C1 segment of cervical spinal cord (tissue), 14 donors: ENCODE measurements at regions not wholly inside any gene's neighbourhood (a gene's known extent, or its start where the extent isn't known, plus 50 kb on each side); places are given as distances from the start of the nearest gene placed in this dataset.
"Not testable (repeated sequence)": the region's sequence is repeated elsewhere in the genome, so short reads cannot be mapped to it uniquely, and the experiment has no call there.

Source experiments
- DNase-seq, 14 donors: peaks; one replicate each; lab custom pipeline; 2025; lab: John Stamatoyannopoulos, UW

DNA sequence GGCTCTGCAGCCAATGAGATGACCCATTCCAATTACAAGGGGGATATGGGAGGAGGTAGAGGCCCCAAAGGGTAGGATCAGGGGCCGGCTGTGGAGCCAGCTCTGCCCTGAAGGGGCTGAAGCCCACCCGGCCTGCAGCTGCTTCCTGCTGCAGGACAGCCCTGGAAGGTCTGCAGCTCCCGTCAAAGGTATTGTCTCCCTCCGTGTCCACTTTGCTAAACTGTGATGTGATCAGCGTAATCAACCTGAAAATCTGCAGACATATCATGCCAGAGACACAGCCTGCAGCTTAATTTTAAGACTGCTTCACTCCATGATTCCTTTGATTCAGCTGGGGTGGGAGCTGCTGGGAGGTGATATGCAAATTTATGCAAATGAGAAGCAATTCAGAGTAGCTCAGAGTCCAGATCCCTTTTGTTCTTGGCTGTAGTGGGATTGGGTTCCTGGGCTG is 90.7 kb downstream of the GADD45G start:
- DNase-seq, result no peak

DNA sequence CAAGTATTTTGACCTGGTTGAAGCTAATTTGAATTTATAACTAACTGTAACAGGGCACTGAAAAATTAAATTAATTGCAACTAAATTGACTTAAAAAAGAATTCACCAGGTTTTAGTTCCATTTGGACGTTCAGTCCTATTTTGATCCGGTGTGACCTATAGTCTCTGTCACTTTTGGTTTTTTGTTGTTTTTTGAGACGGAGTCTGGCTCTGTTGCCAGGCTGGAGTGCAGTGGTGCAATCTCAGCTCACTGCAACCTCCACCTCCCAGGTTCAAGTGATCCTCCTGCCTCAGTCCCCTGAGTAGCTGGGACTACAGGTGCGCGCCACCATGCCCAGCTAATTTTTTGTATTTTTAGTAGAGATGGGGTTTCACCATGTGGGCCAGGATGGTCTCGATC is 91.2 kb downstream of the GADD45G start:
- DNase-seq, result not testable (repeated sequence)

DNA sequence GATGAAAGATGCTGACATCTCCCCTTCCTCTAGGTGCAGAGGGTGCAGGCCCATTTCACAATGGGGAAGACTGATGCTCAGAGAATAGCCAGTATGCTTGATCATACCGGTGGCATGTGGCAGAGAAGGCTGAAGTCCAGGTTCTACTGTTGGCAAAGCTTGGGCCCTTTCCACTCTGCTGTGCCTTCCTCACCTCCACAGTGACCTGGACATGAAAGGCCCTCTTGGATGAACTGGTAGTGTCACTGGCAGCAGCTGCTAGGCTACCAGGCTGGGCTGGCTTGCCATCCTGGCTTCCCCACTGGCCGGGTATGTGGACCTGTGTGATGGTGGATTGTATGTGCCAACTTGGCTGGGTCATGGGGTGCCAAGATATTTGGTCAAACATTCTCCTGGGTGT is 92.0 kb downstream of the GADD45G start:
- DNase-seq, result no peak

DNA sequence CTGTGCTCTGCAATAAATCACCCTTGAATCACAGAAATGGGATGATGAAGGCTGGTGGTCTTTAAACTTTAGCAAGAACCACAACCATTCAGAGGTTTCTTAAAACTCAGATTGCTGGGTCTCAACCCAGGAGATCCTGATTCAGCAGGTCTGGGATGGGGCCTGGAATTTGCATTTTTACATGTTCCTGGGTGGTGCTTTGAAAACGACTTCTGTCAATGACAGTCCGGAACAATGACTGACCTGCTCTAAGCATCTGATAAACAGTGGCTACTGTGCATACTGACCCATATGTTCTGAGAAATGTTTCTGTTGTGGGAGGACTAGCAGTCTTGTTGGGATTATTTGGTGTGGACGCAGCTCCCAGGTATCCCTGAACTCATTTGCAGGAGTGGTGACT is 92.7 kb downstream of the GADD45G start:
- DNase-seq, result no peak

DNA sequence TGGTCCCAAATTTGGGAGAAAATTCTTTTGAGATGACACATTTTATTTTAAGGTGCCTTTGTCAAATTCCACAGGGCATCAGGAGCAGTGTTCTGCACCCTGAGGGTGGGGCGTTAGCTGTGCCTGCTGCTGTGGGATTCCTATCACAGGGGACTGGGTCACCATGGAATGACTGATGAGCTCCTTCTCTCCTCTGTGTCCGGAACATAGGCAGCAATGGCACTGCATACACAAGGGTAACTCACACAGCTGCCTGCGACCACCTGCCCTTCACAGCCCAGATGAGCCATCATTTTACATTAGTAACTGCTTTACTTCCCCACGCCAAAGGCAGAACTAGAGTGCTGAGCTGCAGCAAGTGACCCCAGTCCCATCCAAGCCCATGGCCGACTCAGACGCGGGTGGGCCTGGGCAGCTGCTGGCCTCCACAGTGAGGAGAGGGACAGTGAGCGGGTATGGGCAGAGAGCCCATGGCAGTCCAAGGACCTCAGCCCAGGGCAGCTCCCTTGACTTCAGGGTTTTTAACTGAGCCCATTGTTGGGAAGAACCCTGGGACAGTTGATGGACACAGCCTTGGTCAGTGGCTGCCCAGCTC is 93.7 kb downstream of the GADD45G start:
- no peak for DNase-seq

DNA sequence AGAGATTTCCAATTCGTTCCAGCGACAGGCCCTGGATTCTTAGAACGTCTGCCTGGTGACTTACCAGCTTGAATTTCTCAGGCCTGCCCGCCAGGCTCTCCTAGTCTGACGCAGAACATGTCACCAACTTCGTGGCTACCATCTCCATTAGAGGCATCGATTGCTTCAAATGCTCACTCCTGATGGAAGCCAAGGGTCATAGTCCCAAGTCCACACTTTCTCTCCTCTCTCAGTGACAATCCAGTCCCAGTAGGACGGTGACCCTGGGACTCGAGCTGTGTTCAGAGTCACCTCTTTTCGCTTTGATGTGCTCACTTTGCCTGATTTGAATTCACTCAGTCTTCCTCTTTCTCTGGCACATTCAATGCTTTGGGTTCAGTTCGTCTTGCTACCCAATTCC is 94.8 kb downstream of the GADD45G start:
- no peak for DNase-seq

DNA sequence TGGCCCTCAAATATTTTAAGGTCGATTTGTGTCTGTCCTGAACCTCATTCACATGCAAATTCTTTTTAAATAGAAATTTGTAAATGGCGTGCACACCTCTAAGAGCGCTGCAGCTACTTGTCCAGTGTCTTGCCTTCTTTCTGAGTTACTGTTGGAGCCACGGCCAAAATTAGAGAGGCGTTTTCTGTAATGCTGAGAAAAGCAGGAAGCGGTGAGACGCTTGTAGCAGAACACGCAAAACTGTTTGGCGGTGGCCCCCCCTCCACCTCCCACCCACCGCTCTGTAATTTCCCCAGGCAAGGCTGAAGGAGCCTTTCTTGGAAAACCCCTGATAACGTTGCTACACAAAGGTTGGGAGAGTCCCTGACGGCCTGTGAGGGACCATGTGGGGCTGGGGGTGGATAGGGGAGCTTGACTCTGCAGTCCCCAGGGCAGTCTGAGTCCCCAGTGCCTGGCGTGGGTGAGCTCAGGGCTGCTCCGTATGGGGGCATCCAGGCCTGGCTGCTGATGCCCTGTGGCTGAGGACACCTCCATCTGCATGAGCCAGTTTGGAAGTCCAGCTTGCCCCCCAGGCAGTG is 96.5 kb downstream of the GADD45G start:
- DNase-seq, result no peak

DNA sequence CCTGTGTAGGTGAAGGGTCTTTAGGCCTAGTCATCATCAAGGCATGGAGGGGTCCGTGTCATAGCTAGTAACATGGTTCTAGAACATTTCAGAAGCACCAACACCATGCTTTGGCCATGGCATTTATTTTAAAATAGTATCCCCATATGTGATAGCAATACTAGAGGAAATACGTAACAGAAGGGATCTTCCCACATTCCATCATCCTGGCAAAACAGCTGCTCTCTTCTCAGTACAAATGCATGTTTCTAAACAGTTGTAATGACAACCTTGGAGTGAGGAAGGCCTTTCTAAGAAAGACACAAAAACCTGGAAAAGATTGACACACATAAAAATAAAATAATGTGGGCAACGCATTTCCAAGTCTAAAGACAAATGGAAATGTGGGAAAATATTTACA is 97.6 kb downstream of the GADD45G start:
- no peak for DNase-seq

DNA sequence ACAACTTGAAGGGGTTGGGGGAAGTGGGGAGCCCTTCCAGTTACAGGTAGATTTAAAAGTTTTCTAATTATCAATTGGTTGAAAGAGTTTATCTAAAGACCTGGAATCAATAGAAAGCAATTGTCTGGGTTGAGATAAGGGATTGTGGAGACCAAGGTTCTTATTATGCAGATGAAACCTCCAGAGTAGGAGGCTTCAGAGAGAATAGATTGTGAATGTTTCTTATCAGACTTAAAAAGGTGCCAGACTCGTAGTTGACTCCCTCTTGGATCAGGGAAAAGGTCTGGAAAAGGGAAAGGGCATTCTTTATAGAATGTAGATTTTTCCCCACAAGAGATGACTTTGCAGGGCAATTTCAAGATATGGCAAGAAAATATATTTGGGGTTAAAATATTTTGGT is 100.8 kb downstream of the GADD45G start:
- DNase-seq, result no peak

DNA sequence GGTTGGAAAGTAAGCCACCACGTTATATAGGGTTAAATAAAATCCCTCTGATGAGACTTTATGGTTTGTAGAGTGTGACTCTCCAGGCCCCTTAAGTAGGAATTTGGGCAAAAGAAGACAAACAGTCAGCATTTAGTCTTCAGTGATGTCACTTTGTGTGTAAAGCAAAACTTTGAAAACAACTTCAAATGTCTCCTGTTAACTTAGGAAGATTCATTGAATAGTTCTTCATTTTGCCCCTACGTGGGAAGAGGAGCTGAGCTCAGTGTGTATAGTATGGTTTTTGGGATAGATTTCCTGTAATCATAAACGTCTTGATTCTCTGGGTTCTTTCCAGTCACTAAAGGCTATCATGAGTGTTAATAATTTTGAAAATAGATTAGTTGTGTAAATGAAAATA is 101.3 kb downstream of the GADD45G start:
- no peak for DNase-seq

DNA sequence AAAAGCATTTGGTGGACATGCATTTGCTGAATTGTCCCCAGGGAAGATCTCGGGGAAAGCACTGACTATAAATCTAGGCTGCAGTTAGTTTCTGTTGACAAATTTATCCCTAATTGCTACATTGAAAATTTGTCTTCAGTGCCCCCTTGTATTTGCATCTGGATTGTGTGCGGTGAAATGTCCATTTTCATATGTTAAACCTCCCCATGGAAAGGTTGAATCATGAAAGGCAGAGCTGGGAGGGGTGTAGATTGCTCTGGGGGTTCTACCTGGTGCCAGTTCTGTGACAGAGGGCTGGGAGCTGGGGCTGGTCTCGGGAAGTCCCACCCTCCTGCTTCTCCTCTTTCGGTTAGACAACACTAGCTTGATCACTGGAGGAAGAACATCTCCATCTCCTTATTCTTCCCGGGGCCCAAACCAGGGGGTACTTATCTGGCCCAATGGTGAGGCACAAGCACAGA is 101.9 kb downstream of the GADD45G start:
- DNase-seq, result no peak

DNA sequence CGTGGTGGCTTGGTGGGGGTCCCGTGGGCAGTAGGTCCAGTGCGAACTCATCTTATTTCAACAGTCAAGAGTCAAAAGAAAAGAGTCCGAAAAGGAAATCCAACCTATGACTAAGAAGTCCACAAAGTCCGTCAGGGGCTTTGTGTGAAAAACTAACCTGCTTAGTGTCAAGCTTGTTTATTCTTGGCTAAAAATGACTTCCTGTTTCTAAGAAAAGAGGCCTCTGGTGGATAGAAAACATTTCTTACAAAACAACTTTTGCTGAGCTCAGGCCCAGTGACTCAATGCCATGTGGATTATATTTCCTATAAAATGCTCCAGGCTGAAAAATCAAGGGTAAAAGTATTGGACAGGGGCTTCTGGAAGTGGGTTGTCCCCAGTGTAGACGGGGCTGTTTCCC is 105.9 kb downstream of the GADD45G start:
- DNase-seq, result no peak

DNA sequence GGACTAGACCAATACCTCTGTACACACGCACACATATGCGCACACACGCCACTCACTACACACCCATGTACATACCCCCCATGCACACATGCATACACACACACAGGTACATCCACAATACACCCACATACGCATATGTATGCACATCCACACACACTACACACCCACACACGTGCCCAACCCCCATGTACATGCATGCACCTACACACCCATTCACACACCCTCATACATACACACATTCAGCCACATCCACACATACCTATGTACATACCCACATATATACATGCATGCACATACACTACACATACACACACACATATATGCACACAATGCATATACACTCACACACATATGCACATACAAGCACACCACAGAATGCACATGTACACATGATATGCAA is 107.1 kb downstream of the GADD45G start:
- DNase-seq, result no peak

DNA sequence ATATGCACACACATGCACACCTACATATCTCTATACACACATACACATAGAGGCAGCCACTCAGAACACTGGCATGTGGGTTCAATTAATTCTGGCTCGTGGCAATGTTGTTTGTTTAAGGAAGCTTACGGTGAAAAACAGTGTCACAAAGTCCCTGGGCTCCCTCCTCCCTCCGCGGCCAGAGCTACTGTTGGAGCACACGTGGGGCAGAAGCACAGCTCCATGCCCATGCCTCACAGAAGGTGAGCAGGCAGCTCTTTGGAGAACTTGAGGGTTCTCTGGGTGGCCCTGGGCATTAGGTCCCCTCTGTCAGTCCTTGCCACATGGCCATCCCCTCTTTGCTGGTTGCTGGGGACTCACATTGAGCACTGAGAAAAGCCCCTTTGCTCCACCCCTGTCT is 107.5 kb downstream of the GADD45G start:
- DNase-seq, result no peak

DNA sequence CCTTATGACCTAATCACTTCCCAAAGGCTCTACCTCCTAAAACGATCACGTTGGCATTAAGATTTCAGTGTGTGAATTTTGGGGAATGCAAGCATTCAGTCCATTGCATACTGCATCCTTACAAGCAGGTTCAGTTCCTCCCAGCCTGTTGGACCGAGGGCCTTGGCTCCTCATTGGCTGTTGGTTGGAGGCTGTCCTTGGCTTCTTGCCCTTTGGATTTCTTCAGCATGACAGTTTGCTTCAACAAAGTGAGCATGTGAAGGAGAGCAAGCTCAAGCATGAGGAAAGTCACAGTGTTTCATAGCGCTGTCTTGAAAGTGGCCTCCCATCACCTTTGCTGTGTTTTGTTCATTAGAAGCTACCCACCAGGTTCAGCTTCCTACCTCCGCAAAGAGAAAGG is 109.5 kb downstream of the GADD45G start:
- peak in 1 of 14 donors; percentile 17 for DNase-seq

DNA sequence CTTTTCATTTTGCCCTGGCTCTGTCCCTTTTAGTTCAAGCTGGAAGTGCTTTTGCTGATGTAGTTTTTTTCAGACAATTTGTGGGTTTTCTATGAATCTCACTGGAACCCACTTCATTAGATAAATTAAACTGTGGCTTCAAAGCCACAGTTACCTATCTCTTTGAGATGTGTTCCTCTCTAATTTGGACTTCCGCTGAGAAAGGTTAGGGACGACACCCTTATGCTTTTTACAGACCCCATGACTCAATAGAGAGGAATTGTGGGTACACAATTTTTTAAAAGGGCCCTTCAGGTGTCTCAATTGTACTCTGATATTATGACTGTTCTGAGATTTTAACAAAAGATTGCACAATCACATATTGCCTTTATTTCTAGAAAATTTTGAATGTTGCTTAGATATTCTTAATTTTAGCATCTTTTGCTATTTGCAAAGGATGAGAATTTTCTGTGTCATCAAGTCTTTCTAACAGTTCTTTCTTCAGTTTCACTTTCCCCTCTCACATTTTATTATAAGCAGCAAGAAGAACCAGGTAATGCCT is 110.6 kb downstream of the GADD45G start:
- DNase-seq, result no peak

DNA sequence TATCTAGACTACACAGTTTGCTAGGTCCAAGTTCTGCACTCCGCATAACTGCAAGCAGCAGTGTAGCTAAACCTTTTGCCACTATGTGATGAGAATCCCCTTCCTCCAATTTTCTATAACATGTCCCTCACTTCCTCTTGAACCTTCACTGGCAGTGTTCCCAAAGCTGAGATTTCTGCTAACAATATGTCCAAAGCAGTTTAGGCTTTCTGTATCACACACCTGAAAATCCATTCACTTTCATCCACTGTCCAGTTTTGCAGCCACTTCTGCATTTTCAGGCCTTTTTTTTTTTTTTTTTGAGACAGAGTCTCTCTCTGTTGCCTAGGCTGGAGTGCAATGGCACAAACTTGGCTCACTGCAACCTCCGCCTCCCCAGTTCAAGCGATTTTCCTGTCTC is 111.1 kb downstream of the GADD45G start:
- no peak for DNase-seq

DNA sequence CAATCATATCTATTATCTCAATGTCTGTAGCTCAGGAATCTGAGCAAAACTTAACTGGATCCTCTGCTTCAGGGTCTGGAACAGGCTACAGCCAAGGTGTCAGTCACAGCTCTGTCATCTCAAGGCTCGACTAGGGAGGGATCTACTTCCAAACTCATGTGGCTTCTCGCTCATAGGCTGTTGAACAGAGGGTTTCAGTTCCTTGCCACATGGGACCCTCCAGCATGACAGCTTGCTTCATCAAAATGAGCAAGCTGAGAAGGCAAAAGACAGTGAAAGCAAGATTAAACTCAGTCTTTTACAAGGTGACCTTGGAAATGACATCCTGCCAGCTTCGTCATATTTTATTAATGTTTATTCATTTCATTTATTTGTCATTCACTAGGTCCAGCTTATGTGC is 111.7 kb downstream of the GADD45G start:
- no peak for DNase-seq

DNA sequence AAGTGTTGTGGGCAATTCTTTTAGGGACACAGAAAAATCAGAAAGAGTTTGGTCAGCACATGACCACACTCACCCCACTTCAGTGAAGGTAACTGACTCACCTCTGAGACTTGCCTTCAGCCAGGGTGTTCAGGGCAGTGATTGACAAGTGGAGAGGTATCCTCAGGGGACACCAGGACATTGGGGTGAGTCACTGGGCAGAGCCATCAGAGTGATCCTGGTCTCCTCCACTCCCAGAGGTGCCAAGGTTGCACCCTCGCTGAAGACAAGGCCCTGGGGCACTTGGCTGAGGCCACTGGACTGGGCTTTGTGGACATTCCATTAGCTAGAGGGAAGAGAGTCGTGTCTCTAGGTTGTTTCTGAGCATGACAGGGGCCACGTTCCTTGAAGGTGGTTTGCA is 113.4 kb downstream of the GADD45G start:
- no peak for DNase-seq

DNA sequence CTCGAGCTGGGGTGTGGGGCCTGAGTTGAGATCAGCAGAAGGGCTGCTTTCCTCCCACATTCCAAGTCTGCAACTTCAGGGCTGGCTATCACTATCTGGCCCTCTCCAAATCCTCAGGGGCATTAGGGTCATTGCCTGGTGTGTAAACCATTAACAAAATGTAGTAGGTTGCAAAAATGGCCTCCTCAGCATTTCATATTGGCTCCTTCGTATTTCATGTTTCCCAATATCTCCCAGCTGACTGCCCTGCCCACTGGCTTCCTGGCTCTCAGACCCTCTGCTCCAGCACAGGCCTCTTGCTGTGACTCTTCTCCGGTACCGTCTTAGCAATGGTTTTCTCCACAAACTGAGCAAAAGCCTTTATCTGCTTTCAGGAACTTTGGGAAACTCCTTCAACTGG is 113.8 kb downstream of the GADD45G start:
- DNase-seq, result no peak

DNA sequence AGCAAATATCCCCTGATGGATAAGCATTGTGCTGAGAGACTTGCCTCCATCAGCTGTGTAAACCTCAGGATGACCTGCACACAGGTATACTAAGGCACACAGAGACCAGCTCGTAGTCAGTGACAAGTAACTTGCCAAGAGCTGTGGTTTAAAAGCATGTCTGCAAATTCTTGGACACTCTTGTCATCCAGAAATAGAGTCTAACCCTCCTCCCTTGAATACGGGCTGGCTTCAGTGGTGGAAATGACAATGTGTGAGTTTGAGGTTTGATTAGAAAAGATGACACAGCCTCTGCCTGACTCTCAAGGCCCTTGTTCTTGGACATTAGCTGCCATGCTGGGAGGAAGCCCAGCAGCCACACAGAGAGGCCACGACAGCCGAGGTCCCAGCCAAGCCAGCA is 114.4 kb downstream of the GADD45G start:
- no peak for DNase-seq

DNA sequence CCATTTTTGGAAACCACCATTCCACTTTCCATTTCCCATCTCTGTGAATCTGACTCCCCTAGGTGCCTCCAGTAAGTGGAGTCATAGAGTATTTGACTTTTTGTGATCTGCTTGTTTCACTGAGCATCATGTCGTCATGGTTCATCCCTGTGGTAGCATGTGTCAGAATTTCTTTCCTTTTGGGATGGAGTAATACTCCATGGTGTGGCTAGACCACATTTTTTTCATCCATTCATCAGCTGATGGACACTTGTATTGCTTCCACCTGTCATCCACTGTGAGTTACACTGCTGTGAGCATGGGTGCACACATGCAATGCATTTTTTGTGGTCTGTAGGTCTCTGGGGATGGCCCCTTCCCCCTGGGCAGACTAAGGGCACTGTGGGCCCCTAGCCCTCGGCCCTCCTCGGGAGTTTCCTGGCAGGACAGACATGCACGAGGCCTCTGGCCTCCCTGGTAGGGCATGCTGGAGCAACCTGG is 115.9 kb downstream of the GADD45G start:
- DNase-seq, result no peak

DNA sequence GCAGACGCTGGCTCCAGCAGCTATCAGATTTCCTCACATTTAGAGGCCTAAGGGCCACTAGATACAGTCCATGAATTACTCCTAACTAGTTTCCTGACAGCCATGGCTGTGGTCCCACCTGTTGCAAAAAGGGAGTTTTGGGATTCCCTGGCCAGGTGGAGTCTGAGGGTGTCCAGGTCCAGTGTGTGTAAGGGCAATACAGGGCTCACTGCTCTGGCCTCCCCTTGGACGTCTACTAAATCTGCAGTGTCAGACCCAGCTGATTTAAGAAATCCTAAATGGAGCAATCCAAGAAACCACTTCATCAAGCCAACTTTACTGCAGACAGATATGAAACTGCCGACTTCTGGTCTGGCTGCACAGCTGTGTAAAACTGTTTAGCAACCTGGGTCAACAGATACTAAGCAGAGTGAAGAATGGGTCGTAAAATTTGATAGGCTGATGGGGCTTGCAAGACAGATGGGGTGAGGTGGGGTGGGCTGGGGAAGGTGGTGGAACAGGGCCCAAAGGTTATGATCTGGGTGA is 116.4 kb downstream of the GADD45G start:
- DNase-seq, result no peak
